ENCODE measurements at regions not wholly inside any gene's neighbourhood (a gene's known extent, or its start where the extent isn't known, plus 50 kb on each side); places are given as distances from the start of the nearest gene placed in this dataset.

GRCh38 chr3:162317046-162317445 lies 820.4 kb downstream of the OTOL1 start:
- Histone ChIP-seq H3K4me3 (no peak overlapping the region), H3K9ac (ENCODE audit: insufficient read depth in 1 of 2, low read length in 2 of 2) (no peak overlapping the region), H3K4me1 (ENCODE audit: control insufficient read depth in 5 of 5, insufficient read depth in 5 of 5, low read length in 5 of 5) (no peaks in the 10 kb centered on the region), H3K36me3 (ENCODE audit: control insufficient read depth in 4 of 4, insufficient read depth in 4 of 4, low read length in 4 of 4) (no peaks in the 10 kb centered on the region), H3K27me3 (ENCODE audit: control insufficient read depth in 3 of 3, insufficient read depth in 3 of 3, low read length in 2 of 3) (no peaks in the 10 kb centered on the region), H3K9me3 (ENCODE audit: control insufficient read depth in 4 of 4, insufficient read depth in 3 of 4, low read length in 3 of 4) (peaks cover 0 to 6% (median 3%) of the 10 kb centered on the region in 4 donors), H3K27ac (ENCODE audit: low read depth in 1 of 2, low read length in 1 of 2) (no peak overlapping the region)
- WGBS, 2 donors: 94 to 95% methylated on average over 2 of the region's 2 CpGs
- ATAC-seq (ENCODE audit: insufficient read depth, low FRiP score) (no peak), DNase-seq (no peak)
- TF ChIP-seq CTCF (IDR thresholded peaks at IDR 0.05; ENCODE audit: control extremely low read depth, extremely low read depth): no peak

GRCh38 chr3:162328649-162329048 lies 832.0 kb downstream of the OTOL1 start:
- no peaks in the 10 kb centered on the region for H3K36me3 ChIP-seq (ENCODE audit: control insufficient read depth in 4 of 4, insufficient read depth in 4 of 4, low read length in 4 of 4)
- ATAC-seq (ENCODE audit: insufficient read depth, low FRiP score) (no peak), DNase-seq (no peak)
- TF ChIP-seq CTCF (IDR thresholded peaks at IDR 0.05; ENCODE audit: control extremely low read depth, extremely low read depth): no peak
- no peak overlapping the region for H3K27ac ChIP-seq (ENCODE audit: low read depth in 1 of 2, low read length in 1 of 2)
- peaks cover 0 to 2% (median 0%) of the 10 kb centered on the region in 4 donors for H3K9me3 ChIP-seq (ENCODE audit: control insufficient read depth in 4 of 4, insufficient read depth in 3 of 4, low read length in 3 of 4)
- H3K4me3 ChIP-seq: no peak overlapping the region
- no peaks in the 10 kb centered on the region for H3K27me3 ChIP-seq (ENCODE audit: control insufficient read depth in 3 of 3, insufficient read depth in 3 of 3, low read length in 2 of 3)
- H3K4me1 ChIP-seq (ENCODE audit: control insufficient read depth in 5 of 5, insufficient read depth in 5 of 5, low read length in 5 of 5): no peaks in the 10 kb centered on the region
- H3K9ac ChIP-seq (ENCODE audit: insufficient read depth in 1 of 2, low read length in 2 of 2): no peak overlapping the region
- 91 to 95% methylated on average over 1 of the region's 1 CpG for WGBS, 2 donors

- 85 to 90% methylated on average over 1 of the region's 1 CpG for WGBS, 2 donors
- H3K27me3 ChIP-seq (ENCODE audit: control insufficient read depth in 3 of 3, insufficient read depth in 3 of 3, low read length in 2 of 3): no peaks in the 10 kb centered on the region
- no peak overlapping the region for H3K9ac ChIP-seq (ENCODE audit: insufficient read depth in 1 of 2, low read length in 2 of 2)
- H3K4me3 ChIP-seq: no peak overlapping the region
- TF ChIP-seq CTCF (IDR thresholded peaks at IDR 0.05; ENCODE audit: control extremely low read depth, extremely low read depth): no peak
- H3K27ac ChIP-seq (ENCODE audit: low read depth in 1 of 2, low read length in 1 of 2): no peak overlapping the region
- DNase-seq (no peak), ATAC-seq (ENCODE audit: insufficient read depth, low FRiP score) (no peak)
- H3K36me3 ChIP-seq (ENCODE audit: control insufficient read depth in 4 of 4, insufficient read depth in 4 of 4, low read length in 4 of 4): no peaks in the 10 kb centered on the region
- peaks cover 0 to 2% (median 1%) of the 10 kb centered on the region in 4 donors for H3K9me3 ChIP-seq (ENCODE audit: control insufficient read depth in 4 of 4, insufficient read depth in 3 of 4, low read length in 3 of 4)
- no peaks in the 10 kb centered on the region for H3K4me1 ChIP-seq (ENCODE audit: control insufficient read depth in 5 of 5, insufficient read depth in 5 of 5, low read length in 5 of 5)
Measured at GRCh38 chr3:162329514-162329913, 832.9 kb downstream of the OTOL1 start.

- H3K9me3 ChIP-seq (ENCODE audit: control insufficient read depth in 4 of 4, insufficient read depth in 3 of 4, low read length in 3 of 4): peaks cover 0 to 11% (median 3%) of the 10 kb centered on the region in 4 donors
- no peak overlapping the region for H3K4me3 ChIP-seq
- H3K36me3 ChIP-seq (ENCODE audit: control insufficient read depth in 4 of 4, insufficient read depth in 4 of 4, low read length in 4 of 4): no peaks in the 10 kb centered on the region
- TF ChIP-seq CTCF (IDR thresholded peaks at IDR 0.05; ENCODE audit: control extremely low read depth, extremely low read depth): no peak
- ATAC-seq (ENCODE audit: insufficient read depth, low FRiP score) (no peak), DNase-seq (no peak)
- H3K9ac ChIP-seq (ENCODE audit: insufficient read depth in 1 of 2, low read length in 2 of 2): no peak overlapping the region
- no peaks in the 10 kb centered on the region for H3K4me1 ChIP-seq (ENCODE audit: control insufficient read depth in 5 of 5, insufficient read depth in 5 of 5, low read length in 5 of 5)
- no peak overlapping the region for H3K27ac ChIP-seq (ENCODE audit: low read depth in 1 of 2, low read length in 1 of 2)
- H3K27me3 ChIP-seq (ENCODE audit: control insufficient read depth in 3 of 3, insufficient read depth in 3 of 3, low read length in 2 of 3): no peaks in the 10 kb centered on the region
- 67 to 82% methylated on average over 3 of the region's 3 CpGs for WGBS, 2 donors
Measured at GRCh38 chr3:162332344-162332743, 835.7 kb downstream of the OTOL1 start.
